Left lung (tissue), 4 donors: ENCODE measurements at regions not wholly inside any gene's neighbourhood (a gene's known extent, or its start where the extent isn't known, plus 50 kb on each side); places are given as distances from the start of the nearest gene placed in this dataset.

Experiments used
- ATAC-seq: fragments of 200-7000 bp; cut with Tn5 transposase; one replicate; pipeline ENCODE4 v1.9.1; 2020; ENCODE audit warnings: moderate library complexity
- DNase-seq, 4 donors: peaks; one replicate each; pipeline ENCODE4 v3.0.0-alpha.2; 2013 to 2020
- H3K27ac ChIP-seq, 2 donors: fragments of 200-600 bp; sonication (generic) in 1 of 2; one replicate each; pipeline versions ENCODE4 v1.5.0 to v1.8.0; 2020 to 2021
- H3K27me3 ChIP-seq, 2 donors: fragments of 200-600 bp; sonication (generic) in 1 of 2; one replicate each; pipeline versions ENCODE4 v1.5.0 to v1.8.0; 2020 to 2021
- H3K36me3 ChIP-seq, 2 donors: fragments of 200-600 bp; sonication (generic) in 1 of 2; one replicate each; pipeline versions ENCODE4 v1.5.0 to v1.8.0; 2020 to 2021
- H3K4me1 ChIP-seq, 2 donors: fragments of 200-600 bp; one replicate each; pipeline ENCODE4 v1.8.0; 2021
- H3K4me3 ChIP-seq, 2 donors: fragments of 200-600 bp; sonication (generic) in 1 of 2; one replicate each; pipeline versions ENCODE4 v1.5.0 to v1.8.0; 2020 to 2021; ENCODE audit warnings: mild to moderate bottlenecking in 1 of 2
- H3K9me3 ChIP-seq, 2 donors: fragments of 200-600 bp; sonication (generic) in 1 of 2; one replicate each; pipeline versions ENCODE4 v1.5.0 to v1.8.0; 2020 to 2021
- CTCF ChIP-seq, 2 donors: fragments of 200-600 bp; sonication (generic) in 1 of 2; IDR thresholded peaks; one replicate each; pipeline versions ENCODE4 v1.5.0 to v1.8.0; 2021; ENCODE audit warnings: antibody characterized with exemption in 2 of 2
- intact Hi-C, 2 donors: fragments of 100-400 bp; cut with DNase I; formaldehyde crosslinking; loops; one replicate each; pipeline versions ENCODE4 v1.11.2 to v1.14.2; 2022
- donor health status: DM: no; HTN: yes; CAD: no.
- donor health status: DM: no; HTN: no; CAD: no.

GRCh38 chr5:52543594-52543993 is 244.1 kb upstream of the ITGA1 start:
- Histone ChIP-seq H3K9me3 (peaks cover 0 to 6% of the 10 kb centered on the region in 2 donors), H3K4me1 (no peaks in the 10 kb centered on the region), H3K4me3 (no peak overlapping the region), H3K36me3 (no peaks in the 10 kb centered on the region), H3K27ac (no peak overlapping the region), H3K27me3 (no peaks in the 10 kb centered on the region)
- ATAC-seq = no peak
- intact Hi-C loops = no loop called here
- TF ChIP-seq CTCF (IDR thresholded peaks at IDR 0.05) = no peak
- DNase-seq = no peak

- no peak overlapping the region for H3K27ac ChIP-seq
- no peak overlapping the region for H3K4me3 ChIP-seq
- DNase-seq (no peak), ATAC-seq (no peak)
- intact Hi-C loops = no loop called here
- no peaks in the 10 kb centered on the region for H3K36me3 ChIP-seq
- peaks cover 0 to 11% of the 10 kb centered on the region in 2 donors for H3K9me3 ChIP-seq
- no peak for TF ChIP-seq CTCF (IDR thresholded peaks at IDR 0.05)
- no peaks in the 10 kb centered on the region for H3K4me1 ChIP-seq
- no peaks in the 10 kb centered on the region for H3K27me3 ChIP-seq
Observed at GRCh38 chr5:52544738-52545137, 243.0 kb upstream of the ITGA1 start.

- intact Hi-C loops = no loop called here
- no peaks in the 10 kb centered on the region for H3K4me1 ChIP-seq
- no peak for ATAC-seq
- no peak for DNase-seq
- peaks cover 0 to 5% of the 10 kb centered on the region in 2 donors for H3K9me3 ChIP-seq
- no peak for TF ChIP-seq CTCF (IDR thresholded peaks at IDR 0.05)
- no peak overlapping the region for H3K4me3 ChIP-seq
- H3K27me3 ChIP-seq = no peaks in the 10 kb centered on the region
- H3K36me3 ChIP-seq = no peaks in the 10 kb centered on the region
- no peak overlapping the region for H3K27ac ChIP-seq
Observed at GRCh38 chr5:52554293-52554692, 233.4 kb upstream of the ITGA1 start.

GRCh38 chr5:52560366-52560765 is 227.3 kb upstream of the ITGA1 start:
- Histone ChIP-seq H3K36me3 (no peaks in the 10 kb centered on the region), H3K27me3 (no peaks in the 10 kb centered on the region), H3K9me3 (no peaks in the 10 kb centered on the region), H3K27ac (no peak overlapping the region), H3K4me1 (no peaks in the 10 kb centered on the region), H3K4me3 (no peak overlapping the region)
- intact Hi-C loops = no loop called here
- DNase-seq (peak in 2 of 4 donors; percentile 12 to 21), ATAC-seq (peak; percentile 57)
- TF ChIP-seq CTCF (IDR thresholded peaks at IDR 0.05) = peak in 1 of 2 donors; percentile 12

- intact Hi-C loops = no loop called here
- Histone ChIP-seq H3K9me3 (no peaks in the 10 kb centered on the region), H3K4me3 (no peak overlapping the region), H3K4me1 (no peaks in the 10 kb centered on the region), H3K27ac (no peak overlapping the region), H3K27me3 (no peaks in the 10 kb centered on the region), H3K36me3 (no peaks in the 10 kb centered on the region)
- DNase-seq (no peak), ATAC-seq (no peak)
- TF ChIP-seq CTCF (IDR thresholded peaks at IDR 0.05) = no peak
Observed at GRCh38 chr5:52562473-52562872, 225.2 kb upstream of the ITGA1 start.
